ENCODE measurements at regions not wholly inside any gene's neighbourhood (a gene's known extent, or its start where the extent isn't known, plus 50 kb on each side); places are given as distances from the start of the nearest gene placed in this dataset.

DNA sequence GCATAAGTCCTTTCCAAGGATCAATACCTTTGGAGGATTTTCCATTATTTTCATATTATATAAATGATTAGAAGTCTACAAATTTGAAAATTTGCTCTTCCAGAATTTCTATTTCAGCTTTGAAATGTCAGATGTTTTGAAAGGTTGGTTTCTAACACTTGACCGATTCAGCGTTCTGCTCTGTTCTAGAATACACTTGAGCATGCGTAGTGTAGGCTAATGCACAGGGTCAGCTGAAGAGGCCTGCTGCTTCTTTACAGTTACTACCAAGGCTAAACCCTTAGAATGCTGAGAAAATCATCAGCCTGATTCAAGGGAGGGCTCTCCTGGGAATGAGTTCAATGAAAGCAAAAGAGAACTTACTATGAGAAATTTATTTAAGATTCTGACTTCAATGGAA is 177.6 kb downstream of the RNF144B start:
- H2AFZ ChIP-seq (ENCODE audit: low read depth, low read length), result no peak overlapping the region

DNA sequence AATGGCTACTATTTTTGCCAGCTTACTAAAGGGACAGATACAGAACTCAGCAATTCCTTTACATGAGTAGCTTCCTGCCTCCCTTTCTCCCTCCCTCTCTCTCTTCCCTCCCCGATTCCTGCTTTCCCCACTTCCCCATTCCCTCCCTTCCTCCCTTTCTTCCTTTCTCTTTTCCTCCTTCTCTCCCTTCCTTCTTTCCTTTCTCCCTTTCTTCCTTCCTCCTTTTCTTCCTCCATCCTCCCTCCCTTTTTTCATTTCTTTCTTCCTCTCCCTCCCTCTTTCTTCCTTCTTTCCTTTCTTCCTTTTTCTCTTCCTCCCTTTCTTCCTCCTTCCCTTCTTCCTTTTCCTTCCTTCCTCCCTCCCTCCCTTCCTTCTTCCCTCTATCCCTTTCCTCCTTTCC is 178.1 kb downstream of the RNF144B start:
- Histone ChIP-seq H3K9ac (ENCODE audit: low read length) (no peak overlapping the region), H2AFZ (ENCODE audit: low read depth, low read length) (no peak overlapping the region), H3K36me3 (ENCODE audit: insufficient read depth, low read length) (no peaks in the 10 kb centered on the region), H3K4me3 (ENCODE audit: low read length) (no peak overlapping the region), H3K9me3 (ENCODE audit: low read length) (no peaks in the 10 kb centered on the region), H3K9me2 (ENCODE audit: insufficient read depth, low read length) (no peaks in the 10 kb centered on the region), H4K20me1 (ENCODE audit: insufficient read depth) (no peaks in the 10 kb centered on the region), H3K4me2 (ENCODE audit: low read length) (no peak overlapping the region), H3K27ac (ENCODE audit: low read length) (no peak overlapping the region), H3K79me2 (replicated peaks; ENCODE audit: insufficient read depth, low read length) (no peaks in the 10 kb centered on the region), H3F3A (ENCODE audit: insufficient read depth, low read length, poor library complexity, severe bottlenecking) (no peaks in the 10 kb centered on the region), H3K27me3 (ENCODE audit: insufficient read depth, low read depth, low read length) (no peaks in the 10 kb centered on the region)
- TF ChIP-seq EP300 (conservative IDR thresholded peaks at IDR 0.05; ENCODE audit: poor library complexity, severe bottlenecking), result no peak
- TF ChIP-seq POLR2AphosphoS5 (IDR thresholded peaks at IDR 0.05), result no peak
- TF ChIP-seq, protein P1, sequence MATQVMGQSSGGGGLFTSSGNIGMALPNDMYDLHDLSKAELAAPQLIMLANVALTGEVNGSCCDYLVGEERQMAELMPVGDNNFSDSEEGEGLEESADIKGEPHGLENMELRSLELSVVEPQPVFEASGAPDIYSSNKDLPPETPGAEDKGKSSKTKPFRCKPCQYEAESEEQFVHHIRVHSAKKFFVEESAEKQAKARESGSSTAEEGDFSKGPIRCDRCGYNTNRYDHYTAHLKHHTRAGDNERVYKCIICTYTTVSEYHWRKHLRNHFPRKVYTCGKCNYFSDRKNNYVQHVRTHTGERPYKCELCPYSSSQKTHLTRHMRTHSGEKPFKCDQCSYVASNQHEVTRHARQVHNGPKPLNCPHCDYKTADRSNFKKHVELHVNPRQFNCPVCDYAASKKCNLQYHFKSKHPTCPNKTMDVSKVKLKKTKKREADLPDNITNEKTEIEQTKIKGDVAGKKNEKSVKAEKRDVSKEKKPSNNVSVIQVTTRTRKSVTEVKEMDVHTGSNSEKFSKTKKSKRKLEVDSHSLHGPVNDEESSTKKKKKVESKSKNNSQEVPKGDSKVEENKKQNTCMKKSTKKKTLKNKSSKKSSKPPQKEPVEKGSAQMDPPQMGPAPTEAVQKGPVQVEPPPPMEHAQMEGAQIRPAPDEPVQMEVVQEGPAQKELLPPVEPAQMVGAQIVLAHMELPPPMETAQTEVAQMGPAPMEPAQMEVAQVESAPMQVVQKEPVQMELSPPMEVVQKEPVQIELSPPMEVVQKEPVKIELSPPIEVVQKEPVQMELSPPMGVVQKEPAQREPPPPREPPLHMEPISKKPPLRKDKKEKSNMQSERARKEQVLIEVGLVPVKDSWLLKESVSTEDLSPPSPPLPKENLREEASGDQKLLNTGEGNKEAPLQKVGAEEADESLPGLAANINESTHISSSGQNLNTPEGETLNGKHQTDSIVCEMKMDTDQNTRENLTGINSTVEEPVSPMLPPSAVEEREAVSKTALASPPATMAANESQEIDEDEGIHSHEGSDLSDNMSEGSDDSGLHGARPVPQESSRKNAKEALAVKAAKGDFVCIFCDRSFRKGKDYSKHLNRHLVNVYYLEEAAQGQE (IDR thresholded peaks at IDR 0.05; ENCODE audit: borderline replicate concordance), result no peak
- TF ChIP-seq, protein P2, sequence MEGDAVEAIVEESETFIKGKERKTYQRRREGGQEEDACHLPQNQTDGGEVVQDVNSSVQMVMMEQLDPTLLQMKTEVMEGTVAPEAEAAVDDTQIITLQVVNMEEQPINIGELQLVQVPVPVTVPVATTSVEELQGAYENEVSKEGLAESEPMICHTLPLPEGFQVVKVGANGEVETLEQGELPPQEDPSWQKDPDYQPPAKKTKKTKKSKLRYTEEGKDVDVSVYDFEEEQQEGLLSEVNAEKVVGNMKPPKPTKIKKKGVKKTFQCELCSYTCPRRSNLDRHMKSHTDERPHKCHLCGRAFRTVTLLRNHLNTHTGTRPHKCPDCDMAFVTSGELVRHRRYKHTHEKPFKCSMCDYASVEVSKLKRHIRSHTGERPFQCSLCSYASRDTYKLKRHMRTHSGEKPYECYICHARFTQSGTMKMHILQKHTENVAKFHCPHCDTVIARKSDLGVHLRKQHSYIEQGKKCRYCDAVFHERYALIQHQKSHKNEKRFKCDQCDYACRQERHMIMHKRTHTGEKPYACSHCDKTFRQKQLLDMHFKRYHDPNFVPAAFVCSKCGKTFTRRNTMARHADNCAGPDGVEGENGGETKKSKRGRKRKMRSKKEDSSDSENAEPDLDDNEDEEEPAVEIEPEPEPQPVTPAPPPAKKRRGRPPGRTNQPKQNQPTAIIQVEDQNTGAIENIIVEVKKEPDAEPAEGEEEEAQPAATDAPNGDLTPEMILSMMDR (IDR thresholded peaks at IDR 0.05; ENCODE audit: poor library complexity, severe bottlenecking), result no peak
- no peak for TF ChIP-seq TAF1 (IDR thresholded peaks at IDR 0.05; ENCODE audit: low read depth)
- no peak for TF ChIP-seq MXI1 (conservative IDR thresholded peaks at IDR 0.05; ENCODE audit: poor library complexity, severe bottlenecking)

More for the DNA sequence above, 177.6 kb downstream of the RNF144B start:
- H3K9me3 ChIP-seq (ENCODE audit: low read length), result no peaks in the 10 kb centered on the region
- H3K27ac ChIP-seq (ENCODE audit: low read length), result no peak overlapping the region
- H3K36me3 ChIP-seq (ENCODE audit: insufficient read depth, low read length), result no peaks in the 10 kb centered on the region
- H3K9ac ChIP-seq (ENCODE audit: low read length), result no peak overlapping the region
- H3K79me2 ChIP-seq (replicated peaks; ENCODE audit: insufficient read depth, low read length), result no peaks in the 10 kb centered on the region
- H3K9me2 ChIP-seq (ENCODE audit: insufficient read depth, low read length), result no peaks in the 10 kb centered on the region
- no peak overlapping the region for H3K4me3 ChIP-seq (ENCODE audit: low read length)
- H3K27me3 ChIP-seq (ENCODE audit: insufficient read depth, low read depth, low read length), result no peaks in the 10 kb centered on the region
- no peaks in the 10 kb centered on the region for H3F3A ChIP-seq (ENCODE audit: insufficient read depth, low read length, poor library complexity, severe bottlenecking)
- TF ChIP-seq, protein P1 (IDR thresholded peaks at IDR 0.05; ENCODE audit: borderline replicate concordance), result no peak
- TF ChIP-seq SMC3 (conservative IDR thresholded peaks at IDR 0.05; ENCODE audit: poor library complexity) (no peak), POLR2AphosphoS5 (IDR thresholded peaks at IDR 0.05) (no peak), EZH2 (IDR thresholded peaks at IDR 0.05; ENCODE audit: borderline replicate concordance, insufficient read depth, low read length, poor library complexity, severe bottlenecking) (no peak), RAD21 (conservative IDR thresholded peaks at IDR 0.05) (no peak), EP300 (conservative IDR thresholded peaks at IDR 0.05; ENCODE audit: poor library complexity, severe bottlenecking) (no peak), MXI1 (conservative IDR thresholded peaks at IDR 0.05; ENCODE audit: poor library complexity, severe bottlenecking) (no peak)
- TF ChIP-seq, protein P2 (IDR thresholded peaks at IDR 0.05; ENCODE audit: poor library complexity, severe bottlenecking), result no peak
- H4K20me1 ChIP-seq (ENCODE audit: insufficient read depth), result no peaks in the 10 kb centered on the region
- no peak overlapping the region for H3K4me2 ChIP-seq (ENCODE audit: low read length)
